ENCODE measurements at regions not wholly inside any gene's neighbourhood (a gene's known extent, or its start where the extent isn't known, plus 50 kb on each side); places are given as distances from the start of the nearest gene placed in this dataset.

DNA sequence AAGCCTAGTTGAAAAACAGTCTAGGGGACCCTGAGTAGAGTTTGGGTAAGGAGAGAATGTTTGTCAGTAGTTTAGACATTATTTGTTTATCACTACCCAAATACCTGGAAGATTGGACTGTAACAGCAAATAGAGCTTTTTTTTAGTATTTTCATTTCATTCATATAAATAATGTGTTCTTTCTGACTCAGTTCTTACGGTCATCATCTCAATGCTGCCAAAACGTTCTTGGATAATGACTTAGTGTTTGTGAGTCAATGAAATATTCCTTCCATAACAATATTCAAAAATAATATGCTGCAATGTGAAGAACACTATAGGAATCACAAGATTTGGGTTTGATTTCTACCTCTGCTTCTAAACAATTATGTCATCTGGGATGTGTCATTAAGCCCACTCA lies 400.0 kb upstream of the PKN2 start:
- no CpG with 5 or more reads among the region's 2 CpGs for WGBS (ENCODE audit: insufficient coverage)
- Histone ChIP-seq H2AFZ (ENCODE audit: insufficient read depth, low read depth, low read length, poor library complexity, severe bottlenecking) (no peak overlapping the region), H3K4me3 (replicated peaks in 1 of 3; ENCODE audit: low read depth in 2 of 3, low read length in 3 of 3) (no peak overlapping the region), H3K36me3 (replicated peaks in 1 of 2; ENCODE audit: control insufficient read depth in 1 of 2, insufficient read depth in 2 of 2, low read length in 2 of 2) (no peaks in the 10 kb centered on the region), H3K4me2 (replicated peaks; ENCODE audit: extremely low read depth, low read length, poor library complexity, severe bottlenecking) (no peak overlapping the region), H3K27me3 (ENCODE audit: control insufficient read depth in 2 of 2, insufficient read depth in 2 of 2, low read length in 2 of 2) (no peaks in the 10 kb centered on the region), H4K20me1 (ENCODE audit: insufficient read depth, low read length) (no peaks in the 10 kb centered on the region), H3K9me3 (replicated peaks in 1 of 2; ENCODE audit: control insufficient read depth in 1 of 2, insufficient read depth in 1 of 2, low read length in 2 of 2) (no peaks in the 10 kb centered on the region), H3K9ac (ENCODE audit: insufficient read depth, low read length, poor library complexity, severe bottlenecking) (no peak overlapping the region), H3K4me1 (ENCODE audit: control insufficient read depth in 1 of 2, insufficient read depth in 2 of 2, low read length in 2 of 2) (no peaks in the 10 kb centered on the region), H3K27ac (ENCODE audit: low read depth in 1 of 2, low read length in 2 of 2) (no peak overlapping the region), H3K79me2 (ENCODE audit: insufficient read depth, low read length) (no peaks in the 10 kb centered on the region)
- Mint-ChIP-seq H3K27me3 (ENCODE audit: low read depth in 3 of 3) (no peaks in the 10 kb centered on the region), H3K4me1 (no peaks in the 10 kb centered on the region), H3K27ac (no peak overlapping the region), H3K4me3 (no peak overlapping the region), H3K9me3 (peaks cover 0 to 3% (median 3%) of the 10 kb centered on the region in 7 donors), H3K36me3 (no peaks in the 10 kb centered on the region)
- DNase-seq: no peak
- intact Hi-C loops (cut with micrococcal nuclease): no loop called here
- TF ChIP-seq, protein P1, sequence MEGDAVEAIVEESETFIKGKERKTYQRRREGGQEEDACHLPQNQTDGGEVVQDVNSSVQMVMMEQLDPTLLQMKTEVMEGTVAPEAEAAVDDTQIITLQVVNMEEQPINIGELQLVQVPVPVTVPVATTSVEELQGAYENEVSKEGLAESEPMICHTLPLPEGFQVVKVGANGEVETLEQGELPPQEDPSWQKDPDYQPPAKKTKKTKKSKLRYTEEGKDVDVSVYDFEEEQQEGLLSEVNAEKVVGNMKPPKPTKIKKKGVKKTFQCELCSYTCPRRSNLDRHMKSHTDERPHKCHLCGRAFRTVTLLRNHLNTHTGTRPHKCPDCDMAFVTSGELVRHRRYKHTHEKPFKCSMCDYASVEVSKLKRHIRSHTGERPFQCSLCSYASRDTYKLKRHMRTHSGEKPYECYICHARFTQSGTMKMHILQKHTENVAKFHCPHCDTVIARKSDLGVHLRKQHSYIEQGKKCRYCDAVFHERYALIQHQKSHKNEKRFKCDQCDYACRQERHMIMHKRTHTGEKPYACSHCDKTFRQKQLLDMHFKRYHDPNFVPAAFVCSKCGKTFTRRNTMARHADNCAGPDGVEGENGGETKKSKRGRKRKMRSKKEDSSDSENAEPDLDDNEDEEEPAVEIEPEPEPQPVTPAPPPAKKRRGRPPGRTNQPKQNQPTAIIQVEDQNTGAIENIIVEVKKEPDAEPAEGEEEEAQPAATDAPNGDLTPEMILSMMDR (IDR thresholded peaks at IDR 0.05): no peak

DNA sequence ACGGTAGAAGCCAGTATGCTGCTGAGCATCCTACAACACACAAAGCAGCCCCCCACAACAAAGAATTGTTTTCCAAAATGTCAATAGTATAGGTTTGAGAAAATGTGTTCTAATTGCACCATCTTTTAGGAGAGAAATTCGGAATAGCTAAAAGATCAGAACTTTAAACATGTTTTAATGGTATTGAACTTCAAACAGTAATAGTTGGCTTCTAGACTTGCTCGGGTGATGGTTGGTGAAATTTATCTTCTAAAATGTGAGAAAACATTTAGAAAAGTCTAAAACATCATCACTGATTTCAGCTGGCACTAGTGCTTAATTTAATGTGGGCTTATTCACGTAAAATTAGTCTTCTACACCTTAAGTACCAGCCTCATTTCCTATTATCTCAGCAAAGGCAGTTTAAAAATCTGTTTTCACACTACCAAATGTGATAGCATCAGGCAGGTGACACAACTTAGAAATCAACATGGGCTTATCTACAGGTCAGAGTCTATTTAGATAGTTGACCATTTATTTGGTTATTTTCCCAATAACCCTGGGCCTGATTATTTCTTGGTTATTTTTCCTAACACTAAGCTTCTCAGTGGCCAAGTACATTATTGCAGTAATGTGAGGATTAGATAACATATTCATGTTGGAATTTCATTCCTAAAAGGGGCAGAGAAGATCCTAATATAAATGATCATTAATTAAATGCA lies 399.3 kb upstream of the PKN2 start:
- Mint-ChIP-seq H3K27ac (no peak overlapping the region), H3K4me1 (no peaks in the 10 kb centered on the region), H3K4me3 (no peak overlapping the region), H3K9me3 (peaks cover 0 to 3% (median 0%) of the 10 kb centered on the region in 7 donors), H3K27me3 (ENCODE audit: low read depth in 3 of 3) (no peaks in the 10 kb centered on the region), H3K36me3 (no peaks in the 10 kb centered on the region)
- no peak for DNase-seq
- Histone ChIP-seq H4K20me1 (ENCODE audit: insufficient read depth, low read length) (no peaks in the 10 kb centered on the region), H3K36me3 (replicated peaks in 1 of 2; ENCODE audit: control insufficient read depth in 1 of 2, insufficient read depth in 2 of 2, low read length in 2 of 2) (no peaks in the 10 kb centered on the region), H3K4me3 (replicated peaks in 1 of 3; ENCODE audit: low read depth in 2 of 3, low read length in 3 of 3) (no peak overlapping the region), H3K4me1 (ENCODE audit: control insufficient read depth in 1 of 2, insufficient read depth in 2 of 2, low read length in 2 of 2) (no peaks in the 10 kb centered on the region), H3K9me3 (replicated peaks in 1 of 2; ENCODE audit: control insufficient read depth in 1 of 2, insufficient read depth in 1 of 2, low read length in 2 of 2) (no peaks in the 10 kb centered on the region), H3K4me2 (replicated peaks; ENCODE audit: extremely low read depth, low read length, poor library complexity, severe bottlenecking) (no peak overlapping the region), H3K27me3 (ENCODE audit: control insufficient read depth in 2 of 2, insufficient read depth in 2 of 2, low read length in 2 of 2) (no peaks in the 10 kb centered on the region), H3K27ac (ENCODE audit: low read depth in 1 of 2, low read length in 2 of 2) (no peak overlapping the region), H2AFZ (ENCODE audit: insufficient read depth, low read depth, low read length, poor library complexity, severe bottlenecking) (no peak overlapping the region), H3K9ac (ENCODE audit: insufficient read depth, low read length, poor library complexity, severe bottlenecking) (no peak overlapping the region), H3K79me2 (ENCODE audit: insufficient read depth, low read length) (no peaks in the 10 kb centered on the region)
- TF ChIP-seq, protein P1 (IDR thresholded peaks at IDR 0.05): no peak
- WGBS (ENCODE audit: insufficient coverage): no CpG with 5 or more reads among the region's 4 CpGs
- intact Hi-C loops (cut with micrococcal nuclease): no loop called here

All from CD14-positive monocyte (primary cell).